ENCODE measurements at regions not wholly inside any gene's neighbourhood (a gene's known extent, or its start where the extent isn't known, plus 50 kb on each side); places are given as distances from the start of the nearest gene placed in this dataset.

- CTCF ChIA-PET, result no interaction called here
- no peak for DNase-seq
- Mint-ChIP-seq H3K36me3 (ENCODE audit: low read depth) (no peaks in the 10 kb centered on the region), H3K27ac (no peak overlapping the region), H3K27me3 (ENCODE audit: low read depth) (peaks cover 2% of the 10 kb centered on the region), H3K4me1 (ENCODE audit: low read depth) (no peaks in the 10 kb centered on the region), H3K4me3 (no peak overlapping the region), H3K9me3 (peaks cover 14% of the 10 kb centered on the region)
- intact Hi-C loops (cut with micrococcal nuclease), result no loop called here
Measured at GRCh38 chr17:12423337-12423736, 242.4 kb upstream of the MYOCD start.

DNA sequence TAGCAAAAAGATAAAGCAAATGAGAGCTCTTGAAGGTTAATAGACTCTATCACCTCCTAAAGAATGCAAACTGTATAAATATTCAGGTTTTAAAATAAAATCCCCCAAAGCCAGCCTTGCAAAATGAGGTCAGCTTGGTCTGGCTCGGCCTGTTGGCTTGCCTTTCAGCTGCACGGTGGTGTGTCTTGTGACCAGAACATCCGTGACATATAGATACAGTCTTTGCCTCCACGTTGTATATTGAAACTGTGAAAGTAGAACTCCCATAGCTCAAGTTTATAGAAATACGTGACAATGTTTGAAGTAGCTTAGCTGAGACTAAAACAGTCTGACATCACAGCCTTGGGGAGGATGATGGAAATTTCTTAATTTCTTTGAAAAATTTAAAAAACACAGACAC, 236.6 kb upstream of the MYOCD start:
- Mint-ChIP-seq H3K36me3 (ENCODE audit: low read depth) (peaks cover 1% of the 10 kb centered on the region), H3K4me1 (ENCODE audit: low read depth) (no peaks in the 10 kb centered on the region), H3K4me3 (no peak overlapping the region), H3K27ac (no peak overlapping the region), H3K27me3 (ENCODE audit: low read depth) (no peaks in the 10 kb centered on the region), H3K9me3 (peaks cover 17% of the 10 kb centered on the region)
- CTCF ChIA-PET, result no interaction called here
- intact Hi-C loops (cut with micrococcal nuclease), result no loop called here
- no peak for DNase-seq

DNA sequence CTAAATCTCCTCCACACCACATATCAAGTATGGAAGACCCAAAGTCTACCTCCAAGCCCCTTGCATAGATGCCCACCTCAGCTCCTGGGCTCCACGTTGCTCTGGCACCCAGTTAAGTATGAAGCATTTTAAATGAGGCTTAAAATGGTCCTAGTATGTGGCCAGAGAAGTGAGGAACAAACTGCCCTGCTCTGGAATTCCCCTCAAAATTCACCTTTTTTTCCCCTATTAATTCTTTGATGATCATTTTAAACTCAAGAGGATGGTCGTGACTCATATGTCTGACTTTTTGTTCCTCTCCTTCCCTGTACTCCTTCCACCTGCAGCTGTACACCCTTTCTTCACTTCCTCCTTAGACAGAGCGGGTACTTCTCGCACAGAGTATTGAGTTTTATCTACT, 234.5 kb upstream of the MYOCD start:
- intact Hi-C loops (cut with micrococcal nuclease), result no loop called here
- H3K9me3 Mint-ChIP-seq, result peaks cover 9% of the 10 kb centered on the region
- CTCF ChIA-PET, result no interaction called here
- no peak for DNase-seq
- peaks cover 1% of the 10 kb centered on the region for H3K36me3 Mint-ChIP-seq (ENCODE audit: low read depth)
- no peak overlapping the region for H3K27ac Mint-ChIP-seq
- no peak overlapping the region for H3K4me3 Mint-ChIP-seq
- no peaks in the 10 kb centered on the region for H3K4me1 Mint-ChIP-seq (ENCODE audit: low read depth)
- H3K27me3 Mint-ChIP-seq (ENCODE audit: low read depth), result no peaks in the 10 kb centered on the region

DNA sequence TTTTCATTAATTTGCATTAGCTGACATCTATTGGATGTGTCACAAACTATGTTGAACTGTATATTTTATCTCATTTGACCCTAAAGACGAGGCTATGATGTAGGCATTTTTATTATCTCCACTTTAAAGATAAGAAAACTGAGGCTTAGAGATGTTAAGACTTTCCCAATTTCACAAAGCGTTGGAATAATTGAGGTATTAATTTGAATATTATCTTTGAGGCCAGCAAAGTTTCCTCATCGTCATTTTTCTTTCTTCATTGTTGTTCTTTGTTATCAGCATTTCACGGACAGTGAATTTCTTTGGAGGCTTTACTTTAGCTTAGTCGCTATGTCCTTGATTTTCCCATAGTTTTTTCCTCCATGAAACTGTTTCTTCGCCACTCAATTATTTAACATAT, 227.5 kb upstream of the MYOCD start:
- H3K27me3 Mint-ChIP-seq (ENCODE audit: low read depth), result no peaks in the 10 kb centered on the region
- peaks cover 1% of the 10 kb centered on the region for H3K36me3 Mint-ChIP-seq (ENCODE audit: low read depth)
- DNase-seq, result no peak
- CTCF ChIA-PET, result no interaction called here
- H3K4me1 Mint-ChIP-seq (ENCODE audit: low read depth), result no peaks in the 10 kb centered on the region
- intact Hi-C loops (cut with micrococcal nuclease), result no loop called here
- no peak overlapping the region for H3K27ac Mint-ChIP-seq
- H3K9me3 Mint-ChIP-seq, result peaks cover 12% of the 10 kb centered on the region
- H3K4me3 Mint-ChIP-seq, result no peak overlapping the region

DNA sequence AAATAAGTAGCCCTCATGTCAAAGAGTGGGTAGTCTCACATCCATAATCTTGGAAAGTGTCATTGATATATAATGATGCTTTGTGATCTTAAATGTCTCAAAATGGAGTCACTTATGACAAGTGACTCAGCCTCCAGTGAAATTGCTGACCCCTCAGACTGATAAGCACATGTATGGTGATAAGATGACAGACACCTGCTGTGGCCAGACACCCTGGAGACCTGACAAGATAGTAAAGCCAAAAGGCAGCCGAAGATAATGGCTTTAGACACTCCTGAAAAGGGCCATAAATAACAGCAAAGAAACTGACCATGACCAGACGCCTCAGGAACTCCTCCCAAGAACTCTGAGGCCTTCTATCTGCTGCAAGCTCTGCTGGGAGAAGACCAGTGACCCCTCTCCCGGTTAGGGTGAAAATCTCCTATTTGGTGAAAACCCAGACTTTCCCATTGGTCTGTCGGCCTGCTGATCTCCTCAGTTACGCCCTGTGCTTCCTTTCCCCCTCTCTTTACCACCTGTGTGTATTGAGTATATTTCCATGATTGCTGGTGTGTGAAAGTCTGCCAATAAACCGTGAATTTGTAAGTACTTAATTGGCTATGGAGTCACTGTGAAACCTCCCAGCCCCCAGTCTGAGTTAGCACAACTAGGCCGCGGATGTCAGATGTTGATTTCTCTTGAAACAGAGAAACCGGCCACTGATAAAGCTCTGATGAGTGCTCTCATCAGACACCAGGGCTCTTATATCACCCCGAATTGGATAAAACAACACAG, 226.7 kb upstream of the MYOCD start:
- Mint-ChIP-seq H3K27me3 (ENCODE audit: low read depth) (no peaks in the 10 kb centered on the region), H3K4me1 (ENCODE audit: low read depth) (no peaks in the 10 kb centered on the region), H3K36me3 (ENCODE audit: low read depth) (peaks cover under 1% of the 10 kb centered on the region), H3K4me3 (no peak overlapping the region), H3K27ac (no peak overlapping the region), H3K9me3 (peaks cover 13% of the 10 kb centered on the region)
- intact Hi-C loops (cut with micrococcal nuclease), result no loop called here
- DNase-seq, result no peak
- CTCF ChIA-PET, result no interaction called here

DNA sequence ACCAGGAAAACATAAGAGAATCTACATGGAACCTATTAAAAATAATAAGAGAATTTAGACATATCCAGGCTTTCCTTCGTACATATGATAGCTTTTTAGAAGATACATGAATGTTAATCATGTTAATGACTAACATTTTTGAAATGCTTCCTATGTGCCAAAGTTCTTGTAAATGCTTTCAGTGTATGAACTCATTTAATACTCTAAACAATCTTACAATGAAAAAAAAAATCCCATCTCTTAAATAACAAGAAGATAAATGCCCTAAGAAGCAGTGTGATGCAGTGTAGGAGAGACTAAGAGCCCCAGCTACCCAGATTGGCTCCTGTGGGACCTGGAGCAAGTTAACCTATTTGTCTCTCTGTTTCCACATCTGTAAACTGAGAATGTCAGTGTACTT, 220.4 kb upstream of the MYOCD start:
- no peak for DNase-seq
- CTCF ChIA-PET, result no interaction called here
- H3K27me3 Mint-ChIP-seq (ENCODE audit: low read depth), result no peaks in the 10 kb centered on the region
- no peaks in the 10 kb centered on the region for H3K36me3 Mint-ChIP-seq (ENCODE audit: low read depth)
- H3K9me3 Mint-ChIP-seq, result peaks cover 13% of the 10 kb centered on the region
- H3K27ac Mint-ChIP-seq, result no peak overlapping the region
- intact Hi-C loops (cut with micrococcal nuclease), result no loop called here
- no peaks in the 10 kb centered on the region for H3K4me1 Mint-ChIP-seq (ENCODE audit: low read depth)
- H3K4me3 Mint-ChIP-seq, result no peak overlapping the region

GRCh38 chr17:12457493-12457892, 208.2 kb upstream of the MYOCD start:
- Mint-ChIP-seq H3K36me3 (ENCODE audit: low read depth) (no peaks in the 10 kb centered on the region), H3K27me3 (ENCODE audit: low read depth) (no peaks in the 10 kb centered on the region), H3K4me1 (ENCODE audit: low read depth) (no peaks in the 10 kb centered on the region), H3K4me3 (no peak overlapping the region), H3K9me3 (peaks cover 13% of the 10 kb centered on the region), H3K27ac (no peak overlapping the region)
- intact Hi-C loops (cut with micrococcal nuclease), result no loop called here
- no peak for DNase-seq
- CTCF ChIA-PET, result no interaction called here

GRCh38 chr17:12459736-12460135, 206.0 kb upstream of the MYOCD start:
- Mint-ChIP-seq H3K9me3 (peaks cover 15% of the 10 kb centered on the region), H3K27me3 (ENCODE audit: low read depth) (no peaks in the 10 kb centered on the region), H3K4me1 (ENCODE audit: low read depth) (no peaks in the 10 kb centered on the region), H3K4me3 (no peak overlapping the region), H3K27ac (no peak overlapping the region), H3K36me3 (ENCODE audit: low read depth) (no peaks in the 10 kb centered on the region)
- intact Hi-C loops (cut with micrococcal nuclease), result no loop called here
- DNase-seq, result no peak
- CTCF ChIA-PET, result no interaction called here

DNA sequence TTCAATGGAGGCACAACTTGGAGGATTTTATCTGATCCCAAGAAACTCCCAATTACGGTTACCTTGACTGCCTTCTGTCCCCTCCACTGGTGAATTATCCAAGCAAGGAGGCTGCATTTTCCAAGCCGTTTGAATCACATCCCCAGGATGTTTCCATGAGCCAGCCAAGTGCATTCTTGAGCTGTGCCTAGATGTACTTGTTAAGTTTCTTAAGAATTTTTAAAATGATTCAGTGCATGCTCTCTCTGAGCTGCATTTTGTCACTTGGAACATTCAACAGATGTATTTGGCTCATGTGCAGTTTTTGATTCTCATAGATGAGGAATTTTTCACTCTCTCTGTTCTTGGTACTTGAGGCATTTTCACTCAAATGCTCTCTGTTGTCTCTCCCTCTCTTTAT, 202.6 kb upstream of the MYOCD start:
- intact Hi-C loops (cut with micrococcal nuclease), result no loop called here
- CTCF ChIA-PET, result no interaction called here

GRCh38 chr17:12472252-12473173, 193.2 kb upstream of the MYOCD start:
- Mint-ChIP-seq H3K4me1 (ENCODE audit: low read depth) (no peaks in the 10 kb centered on the region), H3K27me3 (ENCODE audit: low read depth) (no peaks in the 10 kb centered on the region), H3K4me3 (no peak overlapping the region), H3K27ac (no peak overlapping the region), H3K36me3 (ENCODE audit: low read depth) (no peaks in the 10 kb centered on the region), H3K9me3 (no peaks in the 10 kb centered on the region)
- intact Hi-C loops (cut with micrococcal nuclease), result no loop called here
- CTCF ChIA-PET, result no interaction called here
- no peak for DNase-seq

More for the DNA sequence above, 202.6 kb upstream of the MYOCD start:
- no peaks in the 10 kb centered on the region for H3K27me3 Mint-ChIP-seq (ENCODE audit: low read depth)
- no peaks in the 10 kb centered on the region for H3K36me3 Mint-ChIP-seq (ENCODE audit: low read depth)
- no peak overlapping the region for H3K27ac Mint-ChIP-seq
- H3K4me1 Mint-ChIP-seq (ENCODE audit: low read depth), result no peaks in the 10 kb centered on the region
- no peak for DNase-seq
- no peak overlapping the region for H3K4me3 Mint-ChIP-seq
- H3K9me3 Mint-ChIP-seq, result peaks cover 2% of the 10 kb centered on the region

DNA sequence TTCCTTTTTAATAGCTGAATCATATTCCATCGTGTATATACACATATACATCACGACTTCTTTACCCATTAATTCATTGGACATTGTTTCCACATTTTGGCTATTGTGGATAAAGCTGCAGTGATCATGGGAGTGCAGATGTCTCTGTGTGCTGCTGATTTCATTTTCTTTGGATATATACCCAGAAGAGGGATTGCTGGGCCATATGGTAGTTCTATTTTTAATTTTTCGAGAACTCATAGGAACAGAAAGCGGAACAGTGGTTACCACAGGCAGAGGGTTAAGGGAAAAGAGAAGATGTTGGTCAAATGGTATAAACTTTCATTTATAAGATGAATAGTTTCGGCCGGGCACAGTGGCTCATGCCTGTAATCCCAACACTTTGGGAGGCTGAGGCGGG, 187.4 kb upstream of the MYOCD start:
- no peaks in the 10 kb centered on the region for H3K27me3 Mint-ChIP-seq (ENCODE audit: low read depth)
- H3K27ac Mint-ChIP-seq, result no peak overlapping the region
- no peak for DNase-seq
- CTCF ChIA-PET, result no interaction called here
- no peak overlapping the region for H3K4me3 Mint-ChIP-seq
- H3K9me3 Mint-ChIP-seq, result peaks cover 1% of the 10 kb centered on the region
- H3K4me1 Mint-ChIP-seq (ENCODE audit: low read depth), result no peaks in the 10 kb centered on the region
- intact Hi-C loops (cut with micrococcal nuclease), result no loop called here
- H3K36me3 Mint-ChIP-seq (ENCODE audit: low read depth), result no peaks in the 10 kb centered on the region

DNA sequence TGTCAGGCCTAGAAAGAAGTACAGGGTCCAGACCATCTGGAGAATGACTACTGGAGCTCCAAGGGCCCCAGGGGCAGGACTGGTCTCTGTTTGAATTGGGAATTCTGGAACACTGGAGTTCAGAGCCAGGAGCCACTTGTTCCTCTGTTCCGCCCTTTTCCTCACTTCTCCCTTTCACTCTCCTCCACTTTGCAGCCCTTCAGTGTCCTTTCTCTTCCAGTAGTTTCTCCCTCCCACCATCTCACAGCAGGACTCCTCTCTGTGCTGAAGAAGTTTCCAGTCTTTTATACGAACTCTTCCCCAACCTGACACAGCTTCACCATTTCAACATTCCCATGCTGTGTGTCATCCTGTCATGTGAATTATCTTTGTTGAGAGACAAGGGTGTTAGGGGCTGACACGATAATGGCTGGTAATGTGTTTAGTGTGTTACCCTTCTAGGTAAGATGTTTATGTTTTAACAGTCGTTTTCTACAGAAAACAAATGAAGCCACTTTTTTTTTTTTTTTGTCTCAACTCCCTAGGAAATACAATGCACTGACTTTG, 180.3 kb upstream of the MYOCD start:
- H3K36me3 Mint-ChIP-seq (ENCODE audit: low read depth), result no peaks in the 10 kb centered on the region
- no peaks in the 10 kb centered on the region for H3K4me1 Mint-ChIP-seq (ENCODE audit: low read depth)
- H3K27me3 Mint-ChIP-seq (ENCODE audit: low read depth), result no peaks in the 10 kb centered on the region
- CTCF ChIA-PET, result no interaction called here
- no peaks in the 10 kb centered on the region for H3K9me3 Mint-ChIP-seq
- no peak overlapping the region for H3K4me3 Mint-ChIP-seq
- intact Hi-C loops (cut with micrococcal nuclease), result no loop called here
- H3K27ac Mint-ChIP-seq, result no peak overlapping the region
- no peak for DNase-seq

- H3K27ac Mint-ChIP-seq, result no peak overlapping the region
- no peaks in the 10 kb centered on the region for H3K36me3 Mint-ChIP-seq (ENCODE audit: low read depth)
- H3K4me3 Mint-ChIP-seq, result no peak overlapping the region
- no peak for DNase-seq
- H3K9me3 Mint-ChIP-seq, result peaks cover 2% of the 10 kb centered on the region
- no peaks in the 10 kb centered on the region for H3K27me3 Mint-ChIP-seq (ENCODE audit: low read depth)
- CTCF ChIA-PET, result interaction anchor here (0.5 kb wide), 1 partner anchor 832 kb away, joined by 3 read pairs; no protein-coding TSS in a partner anchor
- intact Hi-C loops (cut with micrococcal nuclease), result no loop called here
- no peaks in the 10 kb centered on the region for H3K4me1 Mint-ChIP-seq (ENCODE audit: low read depth)
Measured at GRCh38 chr17:12489325-12489724, 176.4 kb upstream of the MYOCD start.

All from activated naive CD4-positive, alpha-beta T cell treated with anti-CD3 and anti-CD28 coated beads for 36 hours (primary cell).